ENCODE measurements at regions not wholly inside any gene's neighbourhood (a gene's known extent, or its start where the extent isn't known, plus 50 kb on each side); places are given as distances from the start of the nearest gene placed in this dataset.
"Not testable (repeated sequence)": the region's sequence is repeated elsewhere in the genome, so short reads cannot be mapped to it uniquely, and the experiment has no call there.

GRCh38 chrX:124717537-124717936, 371.2 kb downstream of the SH2D1A start:
- no peak for DNase-seq (ENCODE audit: low read depth in 2 of 2)

GRCh38 chrX:124719060-124719459, 372.7 kb downstream of the SH2D1A start:
- DNase-seq (ENCODE audit: low read depth in 2 of 2): no peak

- no peak for DNase-seq (ENCODE audit: low read depth in 2 of 2)
These were observed 374.2 kb downstream of the SH2D1A start for GRCh38 chrX:124720532-124720931.

GRCh38 chrX:124725502-124725901, 379.1 kb downstream of the SH2D1A start:
- no peak for DNase-seq (ENCODE audit: low read depth in 2 of 2)

- no peak for DNase-seq (ENCODE audit: low read depth in 2 of 2)
These were observed 379.9 kb downstream of the SH2D1A start for GRCh38 chrX:124726292-124726691.

- no peak for DNase-seq (ENCODE audit: low read depth in 2 of 2)
These were observed 380.5 kb downstream of the SH2D1A start for GRCh38 chrX:124726881-124727280.

- peak in 1 of 2 donors; percentile 2 for DNase-seq (ENCODE audit: low read depth in 2 of 2)
These were observed 390.3 kb downstream of the SH2D1A start for GRCh38 chrX:124736553-124737270.

GRCh38 chrX:124737771-124738170, 391.4 kb downstream of the SH2D1A start:
- DNase-seq (ENCODE audit: low read depth in 2 of 2): no peak

GRCh38 chrX:124747295-124747694, 400.9 kb downstream of the SH2D1A start:
- no peak for DNase-seq (ENCODE audit: low read depth in 2 of 2)

- no peak for DNase-seq (ENCODE audit: low read depth in 2 of 2)
These were observed 418.0 kb downstream of the SH2D1A start for GRCh38 chrX:124764354-124764753.

GRCh38 chrX:124769166-124769565, 422.8 kb downstream of the SH2D1A start:
- DNase-seq (ENCODE audit: low read depth in 2 of 2): no peak

GRCh38 chrX:124771292-124771691, 424.9 kb downstream of the SH2D1A start:
- DNase-seq (ENCODE audit: low read depth in 2 of 2): no peak

GRCh38 chrX:124788253-124788652, 441.9 kb downstream of the SH2D1A start:
- DNase-seq (ENCODE audit: low read depth in 2 of 2): not testable (repeated sequence)

GRCh38 chrX:124789874-124790273, 443.5 kb downstream of the SH2D1A start:
- DNase-seq (ENCODE audit: low read depth in 2 of 2): not testable (repeated sequence)

GRCh38 chrX:124791492-124792095, 445.2 kb downstream of the SH2D1A start:
- DNase-seq (ENCODE audit: low read depth in 2 of 2): no peak

- no peak for DNase-seq (ENCODE audit: low read depth in 2 of 2)
These were observed 450.6 kb downstream of the SH2D1A start for GRCh38 chrX:124796989-124797388.

GRCh38 chrX:124804962-124805361, 458.6 kb downstream of the SH2D1A start:
- no peak for DNase-seq (ENCODE audit: low read depth in 2 of 2)

GRCh38 chrX:124805486-124805885, 459.1 kb downstream of the SH2D1A start:
- DNase-seq (ENCODE audit: low read depth in 2 of 2): no peak

GRCh38 chrX:124814106-124814505, 467.7 kb downstream of the SH2D1A start:
- DNase-seq (ENCODE audit: low read depth in 2 of 2): no peak

- DNase-seq (ENCODE audit: low read depth in 2 of 2): no peak
These were observed 471.7 kb downstream of the SH2D1A start for GRCh38 chrX:124818033-124818432.

GRCh38 chrX:124818764-124819163, 472.4 kb downstream of the SH2D1A start:
- DNase-seq (ENCODE audit: low read depth in 2 of 2): no peak

GRCh38 chrX:124820738-124821137, 474.4 kb downstream of the SH2D1A start:
- no peak for DNase-seq (ENCODE audit: low read depth in 2 of 2)

GRCh38 chrX:124827258-124827845, 481.0 kb downstream of the SH2D1A start:
- DNase-seq (ENCODE audit: low read depth in 2 of 2): no peak
